Tibial nerve (tissue), 4 donors: ENCODE measurements at regions not wholly inside any gene's neighbourhood (a gene's known extent, or its start where the extent isn't known, plus 50 kb on each side); places are given as distances from the start of the nearest gene placed in this dataset.

Source experiments
- CTCF ChIP-seq, 5 experiments: fragments of 200-600 bp in 3 of 5; fragments of 450-650 bp in 2 of 5; sonication (generic) in 3 of 5; IDR thresholded peaks; one replicate each; pipeline ENCODE4 v1.5.1; 2016 to 2019; ENCODE audit warnings: antibody characterized with exemption in 5 of 5, mild to moderate bottlenecking in 3 of 5, moderate library complexity in 2 of 5
- EP300 ChIP-seq, 2 donors: sonication (generic); formaldehyde crosslinking; IDR thresholded peaks; one replicate each; pipeline ENCODE4 v1.6.1; 2017; ENCODE audit warnings: antibody characterized with exemption in 2 of 2, mild to moderate bottlenecking in 1 of 2

DNA sequence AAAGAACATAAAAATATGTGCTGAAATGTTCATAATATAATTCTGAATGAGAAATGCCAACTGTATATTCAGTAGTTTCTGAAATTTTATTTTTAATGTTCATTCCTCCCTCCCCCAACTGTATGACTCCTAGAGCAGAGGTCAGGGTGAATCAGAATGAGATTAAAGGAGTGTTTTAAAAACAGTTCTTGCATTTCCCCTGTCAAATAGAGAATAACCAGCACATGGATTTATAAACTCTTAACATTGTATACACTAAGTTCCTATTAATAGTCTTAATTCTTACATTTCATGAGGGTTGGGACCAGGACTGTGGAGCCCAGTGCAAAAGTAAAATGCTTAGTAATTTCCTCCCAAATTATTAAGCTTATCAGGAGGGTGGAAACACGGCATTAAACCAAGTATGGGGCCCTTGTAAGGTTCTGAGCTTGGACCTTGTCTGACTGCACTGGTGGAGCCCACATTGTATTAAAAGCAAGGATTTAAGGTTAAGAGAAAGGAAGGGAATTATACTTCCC is 474.6 kb upstream of the RAG2 start:
- no peak for TF ChIP-seq CTCF (IDR thresholded peaks at IDR 0.05)
- no peak for TF ChIP-seq EP300 (IDR thresholded peaks at IDR 0.05)
